Stomach (tissue), 4 donors: ENCODE measurements at regions not wholly inside any gene's neighbourhood (a gene's known extent, or its start where the extent isn't known, plus 50 kb on each side); places are given as distances from the start of the nearest gene placed in this dataset.

ENCODE experiments used
- POLR2AphosphoS5 ChIP-seq, 3 donors: sonication (generic); formaldehyde crosslinking; IDR thresholded peaks; one replicate each; pipeline ENCODE4 v1.6.1; 2016; ENCODE audit warnings: antibody characterized with exemption in 3 of 3
- TF ChIP-seq, protein P1 (sequence below), 7 experiments: fragments of 450-650 bp in 4 of 7; fragments of 200-600 bp in 3 of 7; sonication (generic) in 3 of 7; IDR thresholded peaks; one replicate each; pipeline ENCODE4 v1.5.1; 2016 to 2019; ENCODE audit warnings: antibody characterized with exemption in 7 of 7, control low read depth in 2 of 7, mild to moderate bottlenecking in 1 of 7

DNA sequence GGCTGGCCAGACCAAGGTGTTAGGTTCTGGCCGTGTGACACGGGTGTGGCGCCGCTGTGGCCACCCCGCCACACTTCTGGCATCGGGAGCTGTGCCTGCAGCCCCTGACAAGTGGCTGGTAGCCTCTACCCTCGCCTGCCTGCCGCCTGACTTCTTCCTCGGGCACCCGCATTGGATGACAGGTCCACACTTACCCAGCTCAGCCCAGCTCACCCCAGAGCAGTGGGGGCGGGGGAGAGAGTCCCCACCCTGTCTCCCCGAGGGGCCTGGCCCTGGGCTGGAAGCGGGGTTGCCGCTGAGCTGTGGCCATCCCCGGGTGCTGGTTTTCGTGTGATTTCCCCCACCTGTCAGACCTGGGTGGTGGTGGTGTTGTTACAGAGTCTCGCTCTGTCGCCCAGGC is 53.9 kb upstream of the ACSF3 start:
- TF ChIP-seq, protein P1, sequence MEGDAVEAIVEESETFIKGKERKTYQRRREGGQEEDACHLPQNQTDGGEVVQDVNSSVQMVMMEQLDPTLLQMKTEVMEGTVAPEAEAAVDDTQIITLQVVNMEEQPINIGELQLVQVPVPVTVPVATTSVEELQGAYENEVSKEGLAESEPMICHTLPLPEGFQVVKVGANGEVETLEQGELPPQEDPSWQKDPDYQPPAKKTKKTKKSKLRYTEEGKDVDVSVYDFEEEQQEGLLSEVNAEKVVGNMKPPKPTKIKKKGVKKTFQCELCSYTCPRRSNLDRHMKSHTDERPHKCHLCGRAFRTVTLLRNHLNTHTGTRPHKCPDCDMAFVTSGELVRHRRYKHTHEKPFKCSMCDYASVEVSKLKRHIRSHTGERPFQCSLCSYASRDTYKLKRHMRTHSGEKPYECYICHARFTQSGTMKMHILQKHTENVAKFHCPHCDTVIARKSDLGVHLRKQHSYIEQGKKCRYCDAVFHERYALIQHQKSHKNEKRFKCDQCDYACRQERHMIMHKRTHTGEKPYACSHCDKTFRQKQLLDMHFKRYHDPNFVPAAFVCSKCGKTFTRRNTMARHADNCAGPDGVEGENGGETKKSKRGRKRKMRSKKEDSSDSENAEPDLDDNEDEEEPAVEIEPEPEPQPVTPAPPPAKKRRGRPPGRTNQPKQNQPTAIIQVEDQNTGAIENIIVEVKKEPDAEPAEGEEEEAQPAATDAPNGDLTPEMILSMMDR (IDR thresholded peaks at IDR 0.05), result no peak
- TF ChIP-seq POLR2AphosphoS5 (IDR thresholded peaks at IDR 0.05), result no peak
